OCI-LY7 (cell line): ENCODE measurements at regions not wholly inside any gene's neighbourhood (a gene's known extent, or its start where the extent isn't known, plus 50 kb on each side); places are given as distances from the start of the nearest gene placed in this dataset.

Source experiments
- BruUV-seq: library from RNA; stranded (reverse); fragments of 400-500 nt; replicated peaks from 2 replicates; lab custom pipeline; 2021; lab: Mats Ljungman, UMichigan
- CTCF ChIA-PET: fragments of 300-600 bp; sonication (Branson Sonifier 250); formaldehyde crosslinking; loops from one replicate; lab custom pipeline; 2022; ENCODE audit warnings: antibody characterized with exemption; ENCODE audit not compliant: unreplicated experiment; lab: Charles Lee
- POLR2A ChIA-PET: fragments of 300-600 bp; sonication (Branson Sonifier 250); formaldehyde crosslinking; loops from one replicate; lab custom pipeline; 2022; ENCODE audit warnings: antibody characterized with exemption; lab: Charles Lee
- DNase-seq: peaks from one replicate; pipeline ENCODE4 v3.0.0-alpha.2; 2015; ENCODE audit warnings: low spot score
- H2AFZ ChIP-seq: fragments of 200-600 bp; sonication (generic), shearing (Covaris generic); 2 replicates; pipeline ENCODE4 v1.6.1; 2014; ENCODE audit warnings: mild to moderate bottlenecking, antibody characterized with exemption, low read length, moderate library complexity
- H3K27ac ChIP-seq: fragments of 200-600 bp; sonication (generic); 2 replicates; pipeline ENCODE4 v1.5.1; 2014; ENCODE audit warnings: mixed run types, low read depth, mild to moderate bottlenecking, moderate library complexity, low read length, inconsistent platforms; ENCODE audit not compliant: poor library complexity, severe bottlenecking
- H3K36me3 ChIP-seq: fragments of 200-600 bp; sonication (generic); 2 replicates; pipeline ENCODE4 v1.6.1; 2014; ENCODE audit warnings: mild to moderate bottlenecking, antibody characterized with exemption, low read length, moderate library complexity, mixed read lengths; ENCODE audit not compliant: insufficient read depth
- H3K4me1 ChIP-seq: fragments of 200-600 bp; sonication (generic); 2 replicates; pipeline ENCODE4 v1.5.1; 2014; ENCODE audit warnings: mild to moderate bottlenecking, low read length; ENCODE audit not compliant: insufficient read depth, poor library complexity, severe bottlenecking
- H3K4me2 ChIP-seq: fragments of 200-600 bp; sonication (generic); 2 replicates; pipeline ENCODE4 v1.6.1; 2014; ENCODE audit warnings: mild to moderate bottlenecking, low read length
- H3K4me3 ChIP-seq: fragments of 200-600 bp; sonication (generic); 2 replicates; pipeline ENCODE4 v1.5.1; 2014; ENCODE audit warnings: mild to moderate bottlenecking, low read depth, low read length; ENCODE audit not compliant: poor library complexity, severe bottlenecking
- H3K79me2 ChIP-seq: fragments of 200-600 bp; sonication (generic); 2 replicates; pipeline ENCODE4 v1.6.1; 2016; ENCODE audit warnings: low read depth, mild to moderate bottlenecking, low read length, moderate library complexity, mixed read lengths; ENCODE audit not compliant: insufficient read depth
- H3K9me2 ChIP-seq: fragments of 200-600 bp; sonication (generic); 2 replicates; pipeline ENCODE4 v1.6.1; 2016; ENCODE audit warnings: mild to moderate bottlenecking, low read length, mixed read lengths; ENCODE audit not compliant: insufficient read depth
- H3K9me3 ChIP-seq: fragments of 200-600 bp; sonication (generic); 2 replicates; pipeline ENCODE4 v1.6.1; 2014; ENCODE audit warnings: mild to moderate bottlenecking, mixed run types, low read length, mixed read lengths
- H4K20me1 ChIP-seq: fragments of 200-600 bp; sonication (generic); 2 replicates; pipeline ENCODE4 v1.6.1; 2014; ENCODE audit warnings: mild to moderate bottlenecking, antibody characterized with exemption, low read length, moderate library complexity, mixed read lengths; ENCODE audit not compliant: insufficient read depth
- CTCF ChIP-seq: fragments of 200-600 bp; sonication (generic); conservative IDR thresholded peaks from 2 replicates; pipeline ENCODE4 v1.5.1; 2014; ENCODE audit warnings: mild to moderate bottlenecking, antibody characterized with exemption, low read length, moderate library complexity, mixed read lengths
- EZH2phosphoT487 ChIP-seq: fragments of 200-600 bp; sonication (generic); IDR thresholded peaks from 2 replicates; pipeline ENCODE4 v1.6.1; 2018; ENCODE audit warnings: low read depth, borderline replicate concordance, mild to moderate bottlenecking, mixed run types, antibody characterized with exemption, low read length, moderate library complexity, mixed read lengths
- intact Hi-C: fragments of 100-400 bp; cut with micrococcal nuclease; formaldehyde crosslinking; loops from one replicate; pipeline ENCODE4 v1.10.0; 2022; ENCODE audit not compliant: unreplicated experiment

GRCh38 chr2:120809609-120810440, 74.2 kb downstream of the GLI2 start:
- Histone ChIP-seq H4K20me1 (no peaks in the 10 kb centered on the region), H3K4me1 (no peaks in the 10 kb centered on the region), H3K9me3 (no peaks in the 10 kb centered on the region), H3K36me3 (no peaks in the 10 kb centered on the region), H3K79me2 (no peaks in the 10 kb centered on the region), H2AFZ (no peak overlapping the region), H3K4me2 (no peak overlapping the region), H3K9me2 (no peaks in the 10 kb centered on the region), H3K27ac (no peak overlapping the region), H3K4me3 (no peak overlapping the region)
- BruUV-seq: no TSS peak
- intact Hi-C loops: no loop called here
- CTCF ChIA-PET: no interaction called here
- POLR2A ChIA-PET: interaction anchor here (0.7 to 0.9 kb wide), 2 partner anchors 10 to 16 kb away, joined by 3 read pairs; no protein-coding TSS in a partner anchor
- no peak for DNase-seq
- TF ChIP-seq CTCF (no peak), EZH2phosphoT487 (no peak)

- H3K4me1 ChIP-seq: no peaks in the 10 kb centered on the region
- ChIA-PET POLR2A (no interaction called here), CTCF (no interaction called here)
- no peak overlapping the region for H2AFZ ChIP-seq
- no peak for DNase-seq
- no peak overlapping the region for H3K4me3 ChIP-seq
- no peaks in the 10 kb centered on the region for H3K79me2 ChIP-seq
- no peaks in the 10 kb centered on the region for H4K20me1 ChIP-seq
- no TSS peak for BruUV-seq
- H3K4me2 ChIP-seq: no peak overlapping the region
- intact Hi-C loops: no loop called here
- H3K9me3 ChIP-seq: no peaks in the 10 kb centered on the region
- TF ChIP-seq CTCF: no peak
- no peak for TF ChIP-seq EZH2phosphoT487
- H3K9me2 ChIP-seq: no peaks in the 10 kb centered on the region
- no peak overlapping the region for H3K27ac ChIP-seq
- no peaks in the 10 kb centered on the region for H3K36me3 ChIP-seq
Measured at GRCh38 chr2:120810639-120811038, 75.0 kb downstream of the GLI2 start.

- H3K27ac ChIP-seq: no peak overlapping the region
- H4K20me1 ChIP-seq: no peaks in the 10 kb centered on the region
- H3K4me2 ChIP-seq: no peak overlapping the region
- no peaks in the 10 kb centered on the region for H3K36me3 ChIP-seq
- no TSS peak for BruUV-seq
- no peaks in the 10 kb centered on the region for H3K79me2 ChIP-seq
- no peak overlapping the region for H3K4me3 ChIP-seq
- POLR2A ChIA-PET: no interaction called here
- H3K9me3 ChIP-seq: no peaks in the 10 kb centered on the region
- CTCF ChIA-PET: no interaction called here
- H2AFZ ChIP-seq: no peak overlapping the region
- intact Hi-C loops: no loop called here
- TF ChIP-seq EZH2phosphoT487 (no peak), CTCF (no peak)
- DNase-seq: no peak
- H3K4me1 ChIP-seq: no peaks in the 10 kb centered on the region
- no peaks in the 10 kb centered on the region for H3K9me2 ChIP-seq
Measured at GRCh38 chr2:120812866-120813265, 77.2 kb downstream of the GLI2 start.
